GM21737 (cell line): ENCODE measurements at regions not wholly inside any gene's neighbourhood (a gene's known extent, or its start where the extent isn't known, plus 50 kb on each side); places are given as distances from the start of the nearest gene placed in this dataset.

Experiments
- ATAC-seq: cut with Tn5 transposase; IDR thresholded peaks from one replicate; pipeline ENCODE4 v1.9.1; 2021; ENCODE audit warnings: mild to moderate bottlenecking, moderate library complexity; ENCODE audit not compliant: unreplicated experiment

DNA sequence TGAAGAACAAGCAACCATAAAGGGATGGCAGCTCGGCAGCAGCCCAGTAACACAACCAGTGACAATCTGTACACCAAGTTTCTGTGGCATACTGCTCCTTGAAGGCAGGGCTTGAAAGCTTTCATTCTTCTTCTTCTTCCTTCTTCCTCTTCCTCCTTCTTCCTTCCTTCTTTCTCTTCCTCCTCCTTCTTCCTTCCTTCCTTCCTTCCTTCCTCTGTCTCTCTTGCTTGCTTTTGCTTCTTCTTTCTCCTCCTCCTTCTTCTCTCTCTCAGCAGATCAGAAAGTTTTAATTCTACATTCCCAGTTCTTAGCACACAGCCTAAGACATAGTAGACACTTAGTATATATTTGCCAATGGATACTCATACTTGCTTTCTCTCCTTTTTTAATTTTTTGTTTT lies 95.9 kb downstream of the GLUL start:
- ATAC-seq, result no peak

DNA sequence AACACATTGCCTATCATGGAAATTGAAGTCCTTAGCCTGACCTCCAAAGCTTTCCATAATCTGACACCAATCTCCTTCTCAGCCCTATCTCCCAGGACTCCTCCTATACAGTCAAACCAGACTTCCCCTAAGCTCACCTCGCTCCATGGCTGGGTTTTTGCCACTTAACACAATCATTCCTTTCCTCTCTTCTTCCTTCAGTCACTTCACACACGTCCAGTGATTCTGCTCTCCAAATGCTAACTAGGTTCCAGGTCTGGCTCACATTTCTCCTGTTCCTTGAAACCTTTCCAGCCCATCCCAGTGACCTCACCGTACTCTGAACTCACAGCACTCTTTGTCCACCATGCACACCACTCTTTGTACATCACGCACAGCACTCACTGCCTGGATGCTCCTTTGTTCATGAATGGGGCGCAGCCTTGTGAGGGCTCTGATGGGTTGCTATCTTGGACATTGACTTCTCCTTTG lies 98.4 kb downstream of the GLUL start:
- no peak for ATAC-seq

DNA sequence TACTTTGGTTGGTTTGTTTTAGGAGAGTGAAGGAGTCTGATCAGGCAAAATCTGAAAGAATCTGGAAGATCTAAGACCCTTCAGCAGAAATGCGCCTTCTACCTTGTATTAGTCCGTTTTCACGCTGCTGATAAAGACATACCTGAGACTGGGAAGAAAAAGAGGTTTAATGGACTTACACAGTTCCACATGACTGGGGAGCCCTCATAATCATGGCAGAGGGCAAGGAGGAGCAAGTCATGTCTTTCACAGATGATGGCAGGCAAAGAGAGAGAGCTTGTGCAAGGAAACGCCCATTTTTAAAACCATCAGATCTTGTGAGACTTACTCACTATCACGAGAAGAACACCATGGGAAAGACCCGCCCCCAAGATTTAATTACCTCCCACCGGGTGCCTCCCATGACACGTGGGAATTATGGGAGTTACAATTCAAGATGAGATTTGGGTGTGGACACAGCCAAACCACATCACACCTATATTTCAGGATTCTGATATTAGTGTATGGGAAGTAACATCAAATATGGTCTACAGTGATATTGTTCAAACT lies 99.3 kb downstream of the GLUL start:
- no peak for ATAC-seq

GRCh38 chr1:182291584-182292192 lies 99.9 kb downstream of the GLUL start:
- no peak for ATAC-seq

DNA sequence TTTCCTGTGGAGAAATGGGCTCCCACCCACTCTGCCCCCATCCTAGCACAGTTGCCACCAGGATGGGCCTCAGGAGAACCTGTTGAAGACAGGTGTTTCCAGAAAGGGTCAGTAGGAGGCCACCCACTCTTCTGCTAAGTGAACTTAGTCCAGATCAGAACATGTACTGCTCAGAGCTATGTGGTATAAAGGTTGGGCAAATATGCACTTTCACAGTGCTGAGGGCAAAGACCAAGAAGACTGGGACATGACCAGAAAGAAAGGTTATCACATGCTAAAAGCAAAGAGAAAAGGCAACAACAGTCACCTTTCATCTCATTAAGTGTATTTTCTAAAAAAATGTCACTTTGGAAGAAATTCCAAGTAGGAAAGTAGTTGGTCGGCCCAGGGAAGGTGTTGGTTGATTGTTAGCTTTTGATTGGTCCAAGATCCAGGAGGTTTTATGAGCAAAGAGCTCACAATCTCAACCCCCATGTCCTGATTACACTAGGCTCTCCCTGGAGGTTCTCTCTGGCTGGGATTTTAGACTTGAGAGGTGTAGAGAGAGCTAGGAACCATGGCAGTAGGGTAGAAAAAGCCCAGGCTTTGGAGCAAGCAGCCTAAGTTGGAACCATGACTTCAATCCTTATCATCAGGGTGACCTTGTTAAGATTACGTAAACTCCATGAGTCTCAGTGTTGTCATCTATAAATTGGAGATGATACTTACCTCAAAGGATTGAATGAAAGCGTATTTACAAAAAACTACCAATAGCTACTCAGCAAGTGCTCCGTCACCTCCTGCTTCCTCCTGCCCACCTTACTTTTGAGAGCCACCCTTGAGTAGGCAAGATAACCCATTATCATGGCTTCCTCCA lies 102.6 kb downstream of the GLUL start:
- no peak for ATAC-seq

DNA sequence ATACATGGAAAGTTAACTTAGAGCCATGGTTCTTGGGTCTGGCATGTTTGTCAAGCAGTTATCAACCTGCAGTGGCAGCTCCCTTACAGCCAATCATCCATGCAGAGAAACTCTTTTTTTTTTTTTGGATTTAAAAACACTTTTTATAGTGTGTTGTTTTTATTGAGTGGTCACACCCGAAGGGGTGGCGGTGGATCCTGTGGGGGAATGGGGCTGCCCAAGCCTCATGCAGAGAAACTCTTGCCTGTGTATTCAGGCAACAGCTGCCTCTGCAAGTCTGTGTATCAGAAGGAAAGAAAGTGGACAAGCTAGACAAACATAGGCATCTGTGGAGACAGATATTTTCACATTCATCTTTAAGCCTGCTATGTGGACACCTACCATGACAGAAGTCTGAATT lies 104.8 kb downstream of the GLUL start:
- ATAC-seq, result no peak

GRCh38 chr1:182283746-182284544 lies 107.6 kb downstream of the GLUL start:
- no peak for ATAC-seq

- ATAC-seq, result no peak
Observed at GRCh38 chr1:182281541-182281940, 110.0 kb downstream of the GLUL start.

GRCh38 chr1:182280504-182280900 lies 111.1 kb downstream of the GLUL start:
- ATAC-seq, result no peak

DNA sequence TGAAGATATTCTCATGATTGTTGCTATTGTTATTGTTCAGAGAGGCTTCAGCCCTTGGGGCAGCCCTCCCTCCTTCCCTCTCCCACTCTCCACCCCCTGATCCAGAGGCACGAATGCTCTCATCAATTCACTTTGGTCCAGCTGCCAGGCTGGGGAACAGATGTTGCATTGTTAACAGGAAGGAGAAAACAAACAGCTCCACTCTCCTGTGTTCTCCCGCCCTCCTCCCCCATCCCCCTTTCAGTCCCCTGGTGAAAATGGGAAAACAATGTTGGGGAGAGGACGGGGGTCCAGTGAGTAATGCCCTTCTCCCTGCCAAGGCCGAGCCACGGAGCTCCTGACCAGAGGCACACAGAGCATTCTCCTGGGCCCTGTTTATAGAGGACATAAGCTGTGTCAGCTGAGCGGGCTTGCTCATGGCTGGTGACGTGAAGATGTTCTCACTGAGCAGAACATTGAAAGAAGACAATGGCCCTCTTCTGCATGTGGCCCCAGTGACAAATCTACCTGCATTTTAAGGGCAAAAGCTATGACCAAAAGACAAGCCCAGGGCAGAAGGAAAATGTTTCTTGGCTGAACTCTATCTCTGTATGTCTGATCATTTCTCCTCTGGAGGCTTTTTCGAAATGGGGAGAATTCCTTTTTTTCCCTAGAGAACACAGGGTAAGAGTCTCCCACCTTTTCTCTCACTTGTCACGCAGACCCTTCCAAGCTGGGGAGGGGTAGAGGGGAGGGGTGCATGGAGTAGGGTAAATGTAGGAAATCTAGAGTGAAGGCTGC lies 111.7 kb downstream of the GLUL start:
- ATAC-seq, result no peak

- no peak for ATAC-seq
Observed at GRCh38 chr1:182279302-182279701, 112.3 kb downstream of the GLUL start.

DNA sequence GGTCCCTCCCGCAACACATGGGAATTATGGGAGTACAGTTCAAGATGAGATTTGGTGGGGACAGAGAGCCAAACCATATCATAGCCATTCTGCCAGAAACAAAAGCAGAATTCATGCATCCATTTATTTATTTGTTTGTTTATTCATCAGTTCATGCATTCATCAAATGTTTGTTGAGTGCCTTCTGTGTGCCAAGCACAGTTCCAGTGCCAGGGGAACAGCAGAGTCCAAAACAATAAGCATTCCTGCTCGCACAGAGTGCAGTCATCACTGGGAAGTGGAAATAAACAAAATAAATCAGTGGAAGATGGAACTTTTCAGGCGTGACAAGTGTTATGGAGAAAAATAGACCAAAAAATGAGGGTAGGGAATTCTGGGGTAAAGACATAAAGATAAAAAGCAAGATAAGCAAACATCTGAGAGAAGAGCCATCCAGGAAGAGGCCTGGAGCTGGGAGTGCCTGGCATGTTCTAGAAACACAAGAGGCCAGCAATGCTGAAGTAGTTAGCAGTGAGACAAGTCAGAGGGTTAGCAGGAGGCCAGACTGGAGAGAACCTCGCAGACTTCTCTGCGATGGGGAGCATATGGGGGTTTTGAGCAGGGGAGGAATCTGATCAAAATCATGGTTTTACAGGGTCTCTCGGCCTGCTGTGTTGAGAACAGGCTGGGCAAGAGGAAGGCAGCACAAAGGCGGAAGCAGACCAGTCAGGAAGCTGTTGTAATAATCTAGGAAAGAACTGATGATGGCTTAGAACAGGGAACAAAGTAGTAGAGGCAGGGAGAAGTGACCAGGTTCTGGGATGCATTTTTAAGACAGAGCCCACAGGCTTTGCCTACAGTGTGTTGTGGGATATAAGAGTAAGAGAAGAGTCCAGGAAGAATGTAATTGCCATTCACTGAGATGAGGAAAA lies 113.2 kb downstream of the GLUL start:
- no peak for ATAC-seq

DNA sequence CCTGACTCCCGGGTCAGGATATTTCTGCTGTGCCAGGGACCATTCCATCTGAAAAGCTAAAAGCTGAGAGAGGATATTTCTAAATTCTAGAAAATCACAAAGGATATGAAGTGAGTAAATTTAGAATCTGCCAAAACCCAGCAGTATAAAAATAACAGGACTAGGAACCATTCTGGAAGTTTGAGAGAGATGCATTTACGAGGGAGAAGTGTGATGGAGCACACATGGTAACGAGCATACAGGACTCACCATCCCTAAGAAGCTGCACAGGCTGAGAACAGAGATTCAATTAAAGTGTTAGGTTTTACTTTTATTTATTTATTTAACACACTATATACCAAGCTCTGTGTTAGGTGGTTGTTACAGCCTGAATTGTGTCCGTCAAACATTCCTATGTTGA lies 116.3 kb downstream of the GLUL start:
- no peak for ATAC-seq

DNA sequence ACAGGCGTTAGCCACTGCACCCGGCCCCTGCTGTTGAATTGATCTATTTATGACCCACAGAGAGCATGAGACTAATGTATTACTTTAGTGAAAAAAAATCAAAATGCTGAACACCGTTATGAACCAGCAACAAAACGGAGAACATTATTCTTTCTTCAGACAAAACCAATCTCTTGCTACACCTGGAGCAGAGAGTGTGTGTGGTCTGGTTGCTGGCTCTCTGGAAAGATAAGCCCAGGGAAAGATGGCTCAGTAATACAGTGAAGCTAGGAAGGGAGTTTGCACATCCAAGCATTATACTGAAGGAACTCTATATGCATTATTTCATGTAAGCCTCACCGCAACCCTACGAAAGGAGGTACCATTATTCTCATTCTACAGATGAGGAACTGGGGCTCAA lies 117.0 kb downstream of the GLUL start:
- no peak for ATAC-seq

GRCh38 chr1:182270731-182271130 lies 120.9 kb downstream of the GLUL start:
- no peak for ATAC-seq

GRCh38 chr1:182269097-182269496 lies 122.5 kb downstream of the GLUL start:
- no peak for ATAC-seq

GRCh38 chr1:182268669-182269068 lies 122.9 kb downstream of the GLUL start:
- ATAC-seq, result no peak

GRCh38 chr1:182264185-182264584 lies 127.4 kb downstream of the GLUL start:
- no peak for ATAC-seq

- ATAC-seq, result no peak
Observed at GRCh38 chr1:182263706-182264105, 127.9 kb downstream of the GLUL start.

- ATAC-seq, result no peak
Observed at GRCh38 chr1:182262425-182262824, 129.2 kb downstream of the GLUL start.
